HG03108 (cell line): ENCODE measurements at regions not wholly inside any gene's neighbourhood (a gene's known extent, or its start where the extent isn't known, plus 50 kb on each side); places are given as distances from the start of the nearest gene placed in this dataset.

Source experiments
- ATAC-seq: cut with Tn5 transposase; IDR thresholded peaks from one replicate; pipeline ENCODE4 v1.9.1; 2021; ENCODE audit warnings: moderate library complexity; ENCODE audit not compliant: unreplicated experiment

- ATAC-seq = no peak
Observed at GRCh38 chr10:89153971-89154370, 53.1 kb downstream of the CH25H start.

- no peak for ATAC-seq
Observed at GRCh38 chr10:89153116-89153515, 54.0 kb downstream of the CH25H start.

DNA sequence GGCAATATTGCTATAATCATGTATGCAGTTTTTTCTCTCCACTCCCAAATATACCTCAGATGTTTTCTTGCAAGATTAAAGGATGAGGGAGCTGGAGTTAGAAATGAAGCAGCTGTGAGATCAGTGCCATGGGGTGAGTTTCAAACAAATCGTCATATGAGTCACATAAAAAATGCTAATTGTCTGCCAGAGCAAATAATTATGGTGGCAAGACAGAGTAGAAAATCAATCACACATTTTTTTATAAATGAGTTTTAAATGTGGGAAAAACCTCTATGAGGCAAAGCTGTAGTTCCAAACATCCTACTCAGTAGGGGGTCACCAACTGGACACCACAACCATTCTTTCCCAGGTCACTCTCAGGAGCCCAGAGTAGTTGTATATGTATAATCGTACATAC is 55.3 kb downstream of the CH25H start:
- ATAC-seq = no peak

DNA sequence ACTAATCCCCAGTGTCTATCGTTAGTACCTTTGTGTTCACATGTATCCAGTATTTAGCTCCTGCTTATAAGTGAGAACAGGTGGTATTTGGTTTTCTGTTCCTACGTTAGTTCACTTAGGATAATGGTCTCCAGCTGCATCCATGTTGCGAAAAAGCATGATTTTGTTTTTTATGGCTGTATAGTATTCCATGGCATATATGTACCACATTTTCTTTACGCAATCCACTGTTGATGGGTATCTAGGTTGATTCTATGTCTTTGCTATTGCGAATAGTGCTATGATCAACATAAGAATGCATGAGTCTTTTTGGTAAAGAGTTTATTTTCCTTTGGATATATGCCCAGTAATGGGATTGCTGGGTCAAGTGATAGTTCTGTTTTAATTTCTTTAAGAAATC is 59.1 kb downstream of the CH25H start:
- ATAC-seq = no peak

- no peak for ATAC-seq
Observed at GRCh38 chr10:89147256-89147655, 59.9 kb downstream of the CH25H start.

- no peak for ATAC-seq
Observed at GRCh38 chr10:89144836-89145235, 62.3 kb downstream of the CH25H start.

DNA sequence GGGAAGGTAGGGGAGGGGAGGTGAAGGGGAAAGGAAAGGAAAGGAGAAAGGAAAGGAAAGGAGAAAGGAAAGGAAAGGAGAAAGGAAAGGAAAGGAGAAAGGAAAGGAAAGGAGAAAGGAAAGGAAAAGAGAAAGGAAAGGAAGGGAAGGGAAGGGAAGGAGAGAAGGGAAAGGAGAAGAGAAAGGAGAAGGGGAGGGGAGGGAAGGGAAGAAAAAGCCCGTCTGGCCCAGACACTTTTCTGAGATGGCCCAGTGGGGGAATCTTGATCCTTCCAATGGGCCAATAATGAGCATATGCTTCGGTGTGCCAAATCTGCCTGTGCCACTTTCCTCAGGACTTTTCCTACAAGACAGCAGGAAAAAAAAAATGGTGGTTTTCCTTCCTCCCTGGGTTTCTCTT is 64.5 kb downstream of the CH25H start:
- no peak for ATAC-seq

GRCh38 chr10:89138755-89139490 is 68.2 kb downstream of the CH25H start:
- ATAC-seq = no peak

GRCh38 chr10:89134963-89135362 is 72.2 kb downstream of the CH25H start:
- ATAC-seq = peak; percentile 88

- ATAC-seq = no peak
Observed at GRCh38 chr10:89129911-89130310, 77.2 kb downstream of the CH25H start.

- no peak for ATAC-seq
Observed at GRCh38 chr10:89122433-89123051, 84.6 kb downstream of the CH25H start.

DNA sequence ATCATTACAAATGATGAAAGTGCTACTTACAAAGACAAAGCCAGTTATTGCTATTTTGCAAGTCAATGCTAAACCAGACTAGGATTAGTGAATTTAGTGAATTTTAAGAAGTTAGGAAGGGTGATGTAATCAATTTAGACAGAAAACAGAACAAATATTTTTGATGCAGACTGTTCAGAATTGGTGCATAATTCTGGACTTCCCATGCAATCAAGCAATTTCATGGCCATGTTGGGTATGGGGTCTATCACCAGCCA is 85.4 kb downstream of the CH25H start:
- ATAC-seq = no peak

DNA sequence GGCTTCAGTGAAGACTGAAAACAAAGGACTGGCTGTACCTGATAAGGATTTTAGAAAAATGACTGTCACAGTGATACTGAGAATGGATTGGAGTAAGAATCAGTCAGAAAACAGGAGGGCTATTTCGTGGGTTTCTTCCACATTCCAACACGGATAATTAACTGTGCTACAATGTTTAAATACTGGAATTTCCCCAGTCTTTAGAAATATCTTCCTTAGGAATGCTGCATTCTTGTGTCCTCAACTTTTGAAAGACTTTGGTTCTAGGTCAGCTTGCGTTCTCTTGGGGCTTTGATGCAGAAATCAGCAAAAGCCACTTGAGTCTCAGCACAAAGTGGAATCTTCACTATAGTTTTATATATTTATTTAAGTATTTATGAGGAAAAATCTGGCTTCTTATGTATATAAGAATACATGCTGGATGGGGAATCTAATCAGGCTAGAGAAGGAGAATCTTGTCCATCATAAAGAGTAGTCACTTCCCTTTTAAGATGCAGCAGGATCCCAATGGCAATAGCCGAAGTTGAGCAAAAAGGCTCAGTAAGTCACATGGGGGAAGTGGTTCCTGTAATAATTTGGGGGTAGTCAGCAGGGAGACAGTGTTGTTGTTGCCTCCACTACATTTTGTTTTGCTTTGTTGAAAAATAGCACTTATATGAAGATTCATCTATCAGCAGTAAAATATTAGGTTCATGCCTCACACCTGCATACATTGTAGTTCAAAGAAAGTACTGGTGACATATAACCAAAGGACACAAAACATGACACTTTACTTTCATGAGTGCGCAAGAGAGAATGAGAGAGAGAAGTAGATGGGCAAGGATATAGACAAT is 86.0 kb downstream of the CH25H start:
- ATAC-seq = no peak

DNA sequence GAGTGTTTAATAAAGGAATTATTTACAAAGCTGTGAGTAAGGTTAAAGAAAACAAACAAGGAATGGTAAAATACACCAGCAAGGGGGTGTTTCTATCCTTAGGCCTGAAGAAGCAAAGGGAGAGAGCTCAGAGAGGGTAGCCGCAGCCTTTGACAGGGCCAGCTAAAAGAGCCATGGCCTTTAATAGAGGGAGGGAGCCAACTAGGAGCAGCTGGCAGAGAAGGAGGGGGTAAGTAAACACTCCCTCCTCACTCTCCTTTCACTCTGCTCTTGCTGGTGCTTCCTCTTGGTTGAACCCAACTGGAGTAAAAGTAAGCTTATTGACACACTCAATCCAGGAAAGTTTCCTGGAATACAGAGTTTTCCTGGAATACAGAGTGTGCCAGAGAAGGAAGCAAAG is 87.5 kb downstream of the CH25H start:
- no peak for ATAC-seq

DNA sequence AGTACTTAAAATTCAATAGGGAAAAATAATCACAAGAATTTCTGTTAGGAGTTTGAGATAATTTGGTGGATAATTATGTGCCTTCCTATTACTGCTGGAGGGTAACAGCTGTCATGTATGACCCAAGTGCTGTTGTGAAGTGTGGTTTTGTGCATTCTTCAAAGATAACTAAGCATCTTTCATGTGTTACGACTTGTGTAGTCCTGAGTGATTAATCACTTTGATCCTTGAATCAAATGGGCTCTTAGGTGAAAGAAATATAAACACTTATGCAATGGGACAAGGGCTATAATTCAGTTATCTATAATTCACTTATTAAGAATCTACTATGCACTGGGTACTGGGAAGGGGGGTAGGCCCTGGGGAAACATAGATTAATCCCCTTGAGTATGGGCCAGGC is 89.0 kb downstream of the CH25H start:
- no peak for ATAC-seq

GRCh38 chr10:89115876-89116627 is 91.1 kb downstream of the CH25H start:
- ATAC-seq = no peak

- no peak for ATAC-seq
Observed at GRCh38 chr10:89114846-89115625, 92.1 kb downstream of the CH25H start.

GRCh38 chr10:89102735-89103134 is 104.4 kb downstream of the CH25H start:
- no peak for ATAC-seq

- ATAC-seq = no peak
Observed at GRCh38 chr10:89101943-89102342, 105.2 kb downstream of the CH25H start.

GRCh38 chr10:89100680-89101079 is 106.4 kb downstream of the CH25H start:
- no peak for ATAC-seq

DNA sequence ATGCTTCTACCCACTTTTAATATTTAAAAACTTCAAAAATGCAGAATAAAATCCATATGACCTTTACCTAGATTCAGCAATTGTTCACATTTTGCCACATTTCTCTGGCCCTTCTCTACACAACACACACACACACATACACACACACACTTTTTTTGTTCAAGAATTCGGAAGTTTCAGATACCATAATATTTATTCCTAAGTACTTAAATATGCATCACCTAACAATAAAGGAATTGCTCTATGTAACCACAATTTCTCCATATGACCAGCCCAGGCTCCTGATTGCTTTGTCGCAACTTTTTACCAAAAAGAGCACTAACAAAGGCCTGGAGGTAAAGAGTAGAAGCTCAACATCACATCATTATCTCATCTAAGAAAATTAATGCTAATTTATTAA is 106.6 kb downstream of the FAS start:
- ATAC-seq = no peak
